NCI-H2196 treated with DMSO at 0.1 percent for 48 hours (cell line): ENCODE measurements at regions not wholly inside any gene's neighbourhood (a gene's known extent, or its start where the extent isn't known, plus 50 kb on each side); places are given as distances from the start of the nearest gene placed in this dataset.

Source experiments
- DNase-seq: peaks from one replicate; lab custom pipeline; 2025; ENCODE audit not compliant: unreplicated experiment; lab: John Stamatoyannopoulos, UW

- no peak for DNase-seq
Measured at GRCh38 chr2:51484605-51485004, 452.7 kb upstream of the NRXN1 start.

GRCh38 chr2:51483720-51484119 lies 451.8 kb upstream of the NRXN1 start:
- DNase-seq: no peak

- no peak for DNase-seq
Measured at GRCh38 chr2:51472783-51473182, 440.9 kb upstream of the NRXN1 start.

- DNase-seq: no peak
Measured at GRCh38 chr2:51472300-51472699, 440.4 kb upstream of the NRXN1 start.

- no peak for DNase-seq
Measured at GRCh38 chr2:51469102-51469501, 437.2 kb upstream of the NRXN1 start.

GRCh38 chr2:51465326-51465725 lies 433.4 kb upstream of the NRXN1 start:
- no peak for DNase-seq

GRCh38 chr2:51454177-51454576 lies 422.2 kb upstream of the NRXN1 start:
- DNase-seq: no peak

- no peak for DNase-seq
Measured at GRCh38 chr2:51448911-51449310, 417.0 kb upstream of the NRXN1 start.

GRCh38 chr2:51441786-51442185 lies 409.9 kb upstream of the NRXN1 start:
- no peak for DNase-seq

- DNase-seq: no peak
Measured at GRCh38 chr2:51424418-51424817, 392.5 kb upstream of the NRXN1 start.

- no peak for DNase-seq
Measured at GRCh38 chr2:51420511-51420910, 388.6 kb upstream of the NRXN1 start.

- no peak for DNase-seq
Measured at GRCh38 chr2:51413726-51414125, 381.8 kb upstream of the NRXN1 start.

- no peak for DNase-seq
Measured at GRCh38 chr2:51410331-51410730, 378.4 kb upstream of the NRXN1 start.

- DNase-seq: no peak
Measured at GRCh38 chr2:51409920-51410319, 378.0 kb upstream of the NRXN1 start.

- DNase-seq: no peak
Measured at GRCh38 chr2:51404226-51404625, 372.3 kb upstream of the NRXN1 start.

- no peak for DNase-seq
Measured at GRCh38 chr2:51401546-51401945, 369.6 kb upstream of the NRXN1 start.

GRCh38 chr2:51387235-51387634 lies 355.3 kb upstream of the NRXN1 start:
- no peak for DNase-seq

- no peak for DNase-seq
Measured at GRCh38 chr2:51379997-51380396, 348.1 kb upstream of the NRXN1 start.

GRCh38 chr2:51368250-51368649 lies 336.3 kb upstream of the NRXN1 start:
- DNase-seq: no peak

GRCh38 chr2:51350100-51350499 lies 318.2 kb upstream of the NRXN1 start:
- no peak for DNase-seq

GRCh38 chr2:51344886-51345285 lies 313.0 kb upstream of the NRXN1 start:
- no peak for DNase-seq

- DNase-seq: no peak
Measured at GRCh38 chr2:51335087-51336058, 303.4 kb upstream of the NRXN1 start.

GRCh38 chr2:51329512-51329911 lies 297.6 kb upstream of the NRXN1 start:
- no peak for DNase-seq
